Uterus (tissue), 3 donors: ENCODE measurements at regions not wholly inside any gene's neighbourhood (a gene's known extent, or its start where the extent isn't known, plus 50 kb on each side); places are given as distances from the start of the nearest gene placed in this dataset.

ENCODE experiments used
- DNase-seq, 2 donors: peaks; one replicate each; pipeline ENCODE4 v3.0.0-alpha.2; 2019 to 2020
- H3K27ac ChIP-seq, 2 donors: fragments of 200-600 bp; sonication (generic); 1 replicate in 1 of 2; 2 replicates in 1 of 2; pipeline ENCODE4 v1.5.1; 2016 to 2018
- H3K27me3 ChIP-seq, 2 donors: fragments of 200-600 bp; sonication (generic); one replicate each; pipeline ENCODE4 v1.5.1; 2018 to 2019; ENCODE audit warnings: control low read depth in 1 of 2
- H3K36me3 ChIP-seq, 2 donors: fragments of 200-600 bp; sonication (generic); one replicate each; pipeline ENCODE4 v1.5.1; 2019; ENCODE audit warnings: control low read depth in 1 of 2
- H3K4me1 ChIP-seq, 2 donors: fragments of 200-600 bp; sonication (generic); one replicate each; pipeline ENCODE4 v1.5.1; 2018 to 2019; ENCODE audit warnings: control low read depth in 1 of 2
- H3K4me3 ChIP-seq, 2 donors: fragments of 200-600 bp; sonication (generic); 1 replicate in 1 of 2; 2 replicates in 1 of 2; pipeline ENCODE4 v1.5.1; 2018 to 2019; ENCODE audit warnings: mild to moderate bottlenecking in 1 of 2
- H3K9me3 ChIP-seq, 2 donors: fragments of 200-600 bp; sonication (generic); one replicate each; pipeline ENCODE4 v1.5.1; 2019; ENCODE audit warnings: control low read depth in 1 of 2
- POLR2A ChIP-seq, 2 donors: fragments of 450-650 bp; IDR thresholded peaks; one replicate each; pipeline ENCODE4 v1.6.1; 2016; ENCODE audit warnings: antibody characterized with exemption in 2 of 2, mild to moderate bottlenecking in 1 of 2, moderate library complexity in 1 of 2
- intact Hi-C: fragments of 100-400 bp; cut with DNase I; formaldehyde crosslinking; loops from one replicate; pipeline ENCODE4 v1.15.1; 2023; ENCODE audit warnings: low total_unique reads
- TF ChIP-seq, protein P1 (sequence below), 4 experiments: fragments of 200-600 bp in 2 of 4; fragments of 450-650 bp in 2 of 4; sonication (generic) in 2 of 4; IDR thresholded peaks; one replicate each; pipeline ENCODE4 v1.5.1; 2016 to 2019; ENCODE audit warnings: antibody characterized with exemption in 4 of 4, mild to moderate bottlenecking in 2 of 4, moderate library complexity in 1 of 4
- donor health status: DM: yes; HTN: yes; CAD: no.

DNA sequence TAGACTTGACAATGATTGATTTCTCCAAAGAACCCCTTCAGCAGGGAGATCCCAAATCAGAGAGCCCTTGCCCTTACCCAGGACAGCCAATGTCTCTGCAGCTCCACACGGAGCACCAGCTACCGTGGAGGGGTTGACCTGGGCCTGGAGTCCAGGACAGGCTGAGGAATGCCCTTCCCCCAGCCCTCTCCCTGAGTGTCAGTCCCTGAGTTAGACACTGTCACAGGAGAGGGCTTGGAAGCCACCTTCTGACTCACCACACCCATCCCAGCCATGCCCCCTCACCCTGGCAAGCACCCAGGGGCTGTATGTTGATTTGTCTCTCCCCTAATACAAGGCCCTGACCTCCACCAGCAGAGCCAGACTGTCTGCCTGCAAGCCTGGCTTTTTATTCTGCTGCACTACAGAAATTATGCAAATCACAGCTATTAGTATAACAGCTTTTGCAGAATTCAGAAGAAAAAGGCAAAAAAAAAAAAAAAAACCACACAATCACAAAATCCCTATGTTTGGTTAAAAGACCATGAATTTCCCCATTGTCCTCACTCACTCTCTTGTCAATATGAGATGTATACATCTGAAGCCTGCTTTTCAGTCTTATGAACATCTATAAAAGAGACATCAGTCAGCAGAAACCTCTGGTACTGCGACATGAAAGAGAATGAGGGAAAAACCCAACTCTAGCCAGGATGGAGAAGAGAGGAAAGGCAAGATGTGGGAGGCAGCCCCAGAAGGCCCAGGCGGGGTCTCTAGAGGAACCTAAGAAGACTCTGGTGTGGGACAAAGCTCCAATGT lies 240.7 kb downstream of the UQCRFS1 start:
- Histone ChIP-seq H3K36me3 (no peaks in the 10 kb centered on the region), H3K9me3 (no peaks in the 10 kb centered on the region), H3K27ac (no peak overlapping the region), H3K27me3 (no peaks in the 10 kb centered on the region), H3K4me3 (no peak overlapping the region), H3K4me1 (no peaks in the 10 kb centered on the region)
- no peak for TF ChIP-seq POLR2A (IDR thresholded peaks at IDR 0.05)
- TF ChIP-seq, protein P1, sequence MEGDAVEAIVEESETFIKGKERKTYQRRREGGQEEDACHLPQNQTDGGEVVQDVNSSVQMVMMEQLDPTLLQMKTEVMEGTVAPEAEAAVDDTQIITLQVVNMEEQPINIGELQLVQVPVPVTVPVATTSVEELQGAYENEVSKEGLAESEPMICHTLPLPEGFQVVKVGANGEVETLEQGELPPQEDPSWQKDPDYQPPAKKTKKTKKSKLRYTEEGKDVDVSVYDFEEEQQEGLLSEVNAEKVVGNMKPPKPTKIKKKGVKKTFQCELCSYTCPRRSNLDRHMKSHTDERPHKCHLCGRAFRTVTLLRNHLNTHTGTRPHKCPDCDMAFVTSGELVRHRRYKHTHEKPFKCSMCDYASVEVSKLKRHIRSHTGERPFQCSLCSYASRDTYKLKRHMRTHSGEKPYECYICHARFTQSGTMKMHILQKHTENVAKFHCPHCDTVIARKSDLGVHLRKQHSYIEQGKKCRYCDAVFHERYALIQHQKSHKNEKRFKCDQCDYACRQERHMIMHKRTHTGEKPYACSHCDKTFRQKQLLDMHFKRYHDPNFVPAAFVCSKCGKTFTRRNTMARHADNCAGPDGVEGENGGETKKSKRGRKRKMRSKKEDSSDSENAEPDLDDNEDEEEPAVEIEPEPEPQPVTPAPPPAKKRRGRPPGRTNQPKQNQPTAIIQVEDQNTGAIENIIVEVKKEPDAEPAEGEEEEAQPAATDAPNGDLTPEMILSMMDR (IDR thresholded peaks at IDR 0.05): no peak
- no peak for DNase-seq
- intact Hi-C loops: no loop called here

DNA sequence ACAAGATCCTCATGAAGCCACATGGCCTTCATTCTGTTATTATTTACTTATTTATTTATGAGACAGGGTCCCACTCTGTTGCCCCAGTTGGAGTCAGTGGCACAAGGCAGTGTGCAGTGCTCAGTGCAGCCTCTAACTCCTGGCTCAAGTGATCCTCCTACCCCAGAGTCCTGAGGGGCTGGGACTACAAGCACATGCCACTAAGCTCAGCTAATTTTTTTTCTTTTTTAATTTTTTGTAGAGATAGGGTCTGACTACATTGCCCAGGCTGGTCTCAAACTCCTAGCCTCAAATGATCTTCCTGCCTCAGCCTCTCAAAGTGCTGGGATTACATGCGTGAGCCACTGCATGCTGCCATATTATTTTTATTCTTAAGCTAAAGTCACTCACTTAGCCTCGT lies 241.4 kb downstream of the UQCRFS1 start:
- Histone ChIP-seq H3K27ac (no peak overlapping the region), H3K27me3 (no peaks in the 10 kb centered on the region)
- intact Hi-C loops: no loop called here

DNA sequence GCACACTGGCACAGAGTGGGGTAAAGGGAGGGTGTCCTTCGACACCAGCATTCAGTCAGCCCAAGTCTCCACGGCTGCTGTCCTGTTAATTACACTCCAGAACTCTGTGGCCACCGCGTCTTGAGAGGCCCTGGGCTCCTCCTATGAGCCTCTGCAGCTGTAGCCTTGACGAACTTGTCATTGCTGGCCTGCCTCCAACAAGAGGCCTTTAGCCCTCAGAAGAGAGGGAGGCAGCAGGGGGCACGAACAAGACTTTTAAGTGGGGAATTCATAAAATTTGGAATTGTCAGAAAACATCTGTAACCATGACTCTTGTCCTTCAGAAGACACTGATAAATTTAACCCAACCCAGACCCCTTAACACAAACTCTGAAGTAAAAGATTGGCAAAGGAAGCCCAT lies 241.9 kb downstream of the UQCRFS1 start:
- no peaks in the 10 kb centered on the region for H3K4me1 ChIP-seq
- H3K9me3 ChIP-seq: no peaks in the 10 kb centered on the region
- TF ChIP-seq POLR2A (IDR thresholded peaks at IDR 0.05): no peak
- TF ChIP-seq, protein P1 (IDR thresholded peaks at IDR 0.05): no peak
- H3K27me3 ChIP-seq: no peaks in the 10 kb centered on the region
- H3K36me3 ChIP-seq: no peaks in the 10 kb centered on the region
- H3K4me3 ChIP-seq: no peak overlapping the region
- intact Hi-C loops: no loop called here
- DNase-seq: no peak
- H3K27ac ChIP-seq: no peak overlapping the region

More for the DNA sequence above, 241.4 kb downstream of the UQCRFS1 start:
- Histone ChIP-seq H3K4me3 (no peak overlapping the region), H3K9me3 (no peaks in the 10 kb centered on the region), H3K36me3 (no peaks in the 10 kb centered on the region), H3K4me1 (no peaks in the 10 kb centered on the region)
- no peak for TF ChIP-seq POLR2A (IDR thresholded peaks at IDR 0.05)
- TF ChIP-seq, protein P1 (IDR thresholded peaks at IDR 0.05): no peak
- DNase-seq: no peak

DNA sequence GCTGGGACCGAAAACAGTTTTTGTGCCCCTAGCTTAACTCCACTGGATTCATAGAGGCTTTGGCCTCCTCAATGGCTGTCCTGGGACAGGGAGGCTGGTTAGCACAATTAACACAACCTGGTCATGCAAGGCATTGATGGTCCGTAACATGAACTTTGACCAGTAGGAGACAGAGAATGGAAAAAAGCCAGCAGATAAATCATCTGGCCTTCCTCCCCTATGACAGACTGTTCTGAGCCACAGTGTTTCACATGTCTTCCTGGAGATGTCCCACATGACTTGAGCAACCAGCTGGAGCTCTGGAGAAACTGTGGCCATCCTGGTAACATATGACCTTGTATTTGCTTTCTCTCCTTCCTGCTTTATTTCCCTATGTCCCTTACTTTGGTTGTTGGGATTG lies 244.2 kb downstream of the UQCRFS1 start:
- intact Hi-C loops: no loop called here
- Histone ChIP-seq H3K4me3 (no peak overlapping the region), H3K27ac (no peak overlapping the region), H3K9me3 (no peaks in the 10 kb centered on the region), H3K4me1 (no peaks in the 10 kb centered on the region), H3K27me3 (no peaks in the 10 kb centered on the region), H3K36me3 (no peaks in the 10 kb centered on the region)
- DNase-seq: no peak
- TF ChIP-seq, protein P1 (IDR thresholded peaks at IDR 0.05): no peak
- TF ChIP-seq POLR2A (IDR thresholded peaks at IDR 0.05): no peak

DNA sequence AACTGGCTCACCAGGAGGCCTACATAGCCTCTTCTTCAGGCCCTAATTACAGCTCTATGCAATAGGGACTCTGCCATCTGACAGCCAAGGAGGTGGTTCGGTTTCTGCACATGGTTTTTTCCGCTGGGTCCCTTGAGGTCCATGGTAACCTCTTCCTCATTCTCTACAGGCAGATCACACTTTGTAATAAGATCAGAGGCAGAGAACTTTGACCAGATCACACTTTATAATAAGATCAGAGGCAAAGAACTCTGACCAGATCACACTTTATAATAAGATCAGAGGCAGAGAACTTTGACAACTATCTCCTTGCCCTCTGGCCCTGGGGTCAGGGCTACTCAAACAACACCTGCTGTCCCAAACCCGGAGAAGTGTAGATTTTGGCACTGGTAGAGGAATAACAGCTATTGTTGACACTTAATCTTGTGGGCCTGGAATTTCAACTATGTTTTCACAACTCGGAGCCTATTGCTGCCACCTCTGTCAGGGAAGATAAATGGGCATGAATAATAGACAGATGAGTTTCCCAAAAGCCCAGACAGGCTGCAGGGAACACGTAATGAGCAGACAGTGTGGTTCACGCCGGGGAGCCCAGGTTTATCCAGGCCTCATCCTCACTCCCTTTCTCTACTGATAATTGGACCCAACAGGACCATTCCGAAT lies 246.1 kb downstream of the UQCRFS1 start:
- Histone ChIP-seq H3K4me3 (no peak overlapping the region), H3K27me3 (no peaks in the 10 kb centered on the region), H3K27ac (no peak overlapping the region), H3K4me1 (no peaks in the 10 kb centered on the region), H3K36me3 (no peaks in the 10 kb centered on the region), H3K9me3 (no peaks in the 10 kb centered on the region)
- DNase-seq: no peak
- no peak for TF ChIP-seq POLR2A (IDR thresholded peaks at IDR 0.05)
- TF ChIP-seq, protein P1 (IDR thresholded peaks at IDR 0.05): no peak
- intact Hi-C loops: no loop called here
